GM23338 (cell line): ENCODE measurements at regions not wholly inside any gene's neighbourhood (a gene's known extent, or its start where the extent isn't known, plus 50 kb on each side); places are given as distances from the start of the nearest gene placed in this dataset.

Experiments used
- ATAC-seq: fragments of 200-7000 bp; cut with Tn5 transposase; 3 replicates; pipeline ENCODE4 v1.9.1; 2020
- DNase-seq: peaks from one replicate; pipeline ENCODE4 v3.0.0-alpha.2; 2015; ENCODE audit warnings: low spot score
- H2AFZ ChIP-seq: fragments of 200-600 bp; sonication (generic); 2 replicates; pipeline ENCODE4 v1.8.0; 2016; ENCODE audit warnings: antibody characterized with exemption, mild to moderate bottlenecking, moderate library complexity
- H3F3A ChIP-seq: fragments of 200-600 bp; sonication (generic); replicated peaks from 2 replicates; pipeline ENCODE4 v1.8.0; 2017; ENCODE audit warnings: antibody characterized with exemption, mixed run types, low read depth
- H3K27ac ChIP-seq: fragments of 200-600 bp; sonication (generic); 2 replicates; pipeline ENCODE4 v1.6.1; 2016; ENCODE audit warnings: low read depth
- H3K27me3 ChIP-seq: fragments of 200-600 bp; sonication (generic); 2 replicates; pipeline ENCODE4 v1.8.0; 2016; ENCODE audit warnings: mild to moderate bottlenecking, mixed run types, moderate library complexity; ENCODE audit not compliant: insufficient read depth
- H3K36me3 ChIP-seq: fragments of 200-600 bp; sonication (generic); 2 replicates; pipeline ENCODE4 v1.8.0; 2016; ENCODE audit warnings: mild to moderate bottlenecking; ENCODE audit not compliant: insufficient read depth
- H3K4me1 ChIP-seq: fragments of 200-600 bp; sonication (generic); 2 replicates; pipeline ENCODE4 v1.8.0; 2016; ENCODE audit warnings: mild to moderate bottlenecking, moderate library complexity; ENCODE audit not compliant: insufficient read depth
- H3K4me2 ChIP-seq: fragments of 200-600 bp; sonication (generic); 2 replicates; pipeline ENCODE4 v1.7.1; 2017; ENCODE audit warnings: mixed run types
- H3K4me3 ChIP-seq: fragments of 200-600 bp; sonication (generic); 2 replicates; pipeline ENCODE4 v1.6.1; 2016; ENCODE audit warnings: mixed run types
- H3K79me2 ChIP-seq: fragments of 200-600 bp; sonication (generic); replicated peaks from 2 replicates; pipeline ENCODE4 v1.8.0; 2017; ENCODE audit warnings: mild to moderate bottlenecking; ENCODE audit not compliant: insufficient read depth
- H3K9me2 ChIP-seq: fragments of 200-600 bp; sonication (generic); 2 replicates; pipeline ENCODE4 v1.8.0; 2017; ENCODE audit not compliant: insufficient read depth
- H4K20me1 ChIP-seq: fragments of 200-600 bp; sonication (generic); replicated peaks from 2 replicates; pipeline ENCODE4 v1.8.0; 2017; ENCODE audit warnings: mild to moderate bottlenecking; ENCODE audit not compliant: insufficient read depth
- H3K27ac Mint-ChIP-seq: 2 replicates; pipeline ENCODE4 v1.8.0; 2020; ENCODE audit warnings: inconsistent platforms, mild to moderate bottlenecking, moderate library complexity, mixed read lengths
- H3K27me3 Mint-ChIP-seq: 3 replicates; pipeline ENCODE4 v1.8.0; 2022; ENCODE audit warnings: low read depth, mild to moderate bottlenecking, moderate library complexity, mixed read lengths, inconsistent platforms; ENCODE audit not compliant: insufficient read depth, poor library complexity
- H3K36me3 Mint-ChIP-seq: 3 replicates; pipeline ENCODE4 v1.8.0; 2021; ENCODE audit warnings: low read depth, mild to moderate bottlenecking, inconsistent platforms, moderate library complexity, mixed read lengths
- H3K4me1 Mint-ChIP-seq: 3 replicates; pipeline ENCODE4 v1.8.0; 2020; ENCODE audit warnings: mild to moderate bottlenecking, inconsistent platforms, mixed read lengths
- H3K4me3 Mint-ChIP-seq: 3 replicates; pipeline ENCODE4 v1.8.0; 2021; ENCODE audit warnings: moderate library complexity, mild to moderate bottlenecking, inconsistent platforms, mixed read lengths
- H3K9me3 Mint-ChIP-seq: 3 replicates; pipeline ENCODE4 v1.8.0; 2020; ENCODE audit warnings: moderate library complexity, mild to moderate bottlenecking, inconsistent platforms, mixed read lengths
- CREB1 ChIP-seq: fragments of 250-450 bp; sonication (Bioruptor Pico); IDR thresholded peaks from 2 replicates; pipeline ENCODE4 v1.5.0; 2020; ENCODE audit warnings: low read depth, mild to moderate bottlenecking, moderate library complexity
- EZH2 ChIP-seq: fragments of 200-600 bp; sonication (generic); IDR thresholded peaks from one replicate; pipeline ENCODE4 v1.8.0; 2017; ENCODE audit warnings: antibody characterized with exemption, mild to moderate bottlenecking, low read depth; ENCODE audit not compliant: unreplicated experiment
- EZH2phosphoT487 ChIP-seq: fragments of 200-600 bp; sonication (generic); IDR thresholded peaks from one replicate; pipeline ENCODE4 v1.8.1; 2018; ENCODE audit warnings: antibody characterized with exemption; ENCODE audit not compliant: unreplicated experiment
- JUNB ChIP-seq: IDR thresholded peaks from one replicate; pipeline ENCODE4 v1.6.1; 2016; ENCODE audit warnings: antibody characterized with exemption; ENCODE audit not compliant: unreplicated experiment
- NANOG ChIP-seq: IDR thresholded peaks from 2 replicates; pipeline ENCODE4 v1.6.1; 2016; ENCODE audit warnings: antibody characterized with exemption, borderline replicate concordance
- POLR2AphosphoS5 ChIP-seq: IDR thresholded peaks from 2 replicates; pipeline ENCODE4 v1.6.1; 2016; ENCODE audit warnings: antibody characterized with exemption, low read depth
- ZNF114 ChIP-seq: fragments of 250-450 bp; sonication (Bioruptor Pico); IDR thresholded peaks from 2 replicates; pipeline ENCODE4 v1.5.0; 2020; ENCODE audit warnings: mild to moderate bottlenecking, moderate library complexity
- ZNF331 ChIP-seq: fragments of 250-450 bp; sonication (Bioruptor Pico); IDR thresholded peaks from 2 replicates; pipeline ENCODE4 v1.5.0; 2020; ENCODE audit warnings: low read depth, mild to moderate bottlenecking, moderate library complexity
- TF ChIP-seq, protein P1 (sequence below): fragments of 250-450 bp; sonication (Bioruptor Pico); IDR thresholded peaks from 2 replicates; pipeline ENCODE4 v1.5.0; 2020; ENCODE audit warnings: mild to moderate bottlenecking, moderate library complexity
- TF ChIP-seq, protein P2 (sequence below): IDR thresholded peaks from 2 replicates; pipeline ENCODE4 v1.6.1; 2016; ENCODE audit warnings: antibody characterized with exemption
- TF ChIP-seq, protein P3 (sequence below), 2 experiments: fragments of 200-600 bp in 1 of 2; sonication (generic) in 1 of 2; conservative IDR thresholded peaks; 2 replicates each; pipeline versions ENCODE4 v1.5.1 to v1.6.1; 2016 to 2017; ENCODE audit warnings: antibody characterized with exemption in 2 of 2, low read depth in 2 of 2, mild to moderate bottlenecking in 2 of 2, moderate library complexity in 1 of 2
- TF ChIP-seq, protein P4 (sequence below): IDR thresholded peaks from one replicate; pipeline ENCODE4 v1.6.1; 2018; ENCODE audit warnings: antibody characterized with exemption; ENCODE audit not compliant: unreplicated experiment

DNA sequence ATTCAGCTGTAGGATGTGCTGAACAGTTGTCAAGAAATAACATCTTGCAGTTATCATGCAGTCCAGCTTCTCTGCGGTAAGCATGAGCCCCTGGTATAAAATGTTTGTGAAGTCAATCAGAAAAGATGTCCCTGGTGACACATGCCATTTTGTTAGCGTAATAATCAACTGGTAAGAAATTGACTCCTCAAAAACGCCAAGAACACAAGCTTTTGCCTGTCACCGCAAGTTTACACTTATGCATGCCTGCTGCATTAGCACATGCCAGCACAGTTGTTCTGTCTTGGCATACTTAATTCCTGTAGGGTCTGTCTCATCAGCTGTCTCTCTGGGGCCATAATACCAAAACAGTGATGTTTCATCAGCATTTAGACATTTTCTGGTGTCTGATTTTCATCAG lies 524.8 kb upstream of the DSEL start:
- Mint-ChIP-seq H3K27ac (no peak overlapping the region), H3K4me1 (no peaks in the 10 kb centered on the region), H3K9me3 (no peaks in the 10 kb centered on the region), H3K27me3 (peaks cover 2% of the 10 kb centered on the region), H3K4me3 (no peak overlapping the region), H3K36me3 (no peaks in the 10 kb centered on the region)
- Histone ChIP-seq H2AFZ (no peak overlapping the region), H3K27ac (no peak overlapping the region), H3K4me2 (no peak overlapping the region), H3K79me2 (no peaks in the 10 kb centered on the region), H3K36me3 (no peaks in the 10 kb centered on the region), H3K9me2 (no peaks in the 10 kb centered on the region), H3K4me3 (no peak overlapping the region), H3K27me3 (no peaks in the 10 kb centered on the region), H3F3A (no peaks in the 10 kb centered on the region), H4K20me1 (no peaks in the 10 kb centered on the region), H3K4me1 (no peaks in the 10 kb centered on the region)
- DNase-seq = no peak
- TF ChIP-seq, protein P1, sequence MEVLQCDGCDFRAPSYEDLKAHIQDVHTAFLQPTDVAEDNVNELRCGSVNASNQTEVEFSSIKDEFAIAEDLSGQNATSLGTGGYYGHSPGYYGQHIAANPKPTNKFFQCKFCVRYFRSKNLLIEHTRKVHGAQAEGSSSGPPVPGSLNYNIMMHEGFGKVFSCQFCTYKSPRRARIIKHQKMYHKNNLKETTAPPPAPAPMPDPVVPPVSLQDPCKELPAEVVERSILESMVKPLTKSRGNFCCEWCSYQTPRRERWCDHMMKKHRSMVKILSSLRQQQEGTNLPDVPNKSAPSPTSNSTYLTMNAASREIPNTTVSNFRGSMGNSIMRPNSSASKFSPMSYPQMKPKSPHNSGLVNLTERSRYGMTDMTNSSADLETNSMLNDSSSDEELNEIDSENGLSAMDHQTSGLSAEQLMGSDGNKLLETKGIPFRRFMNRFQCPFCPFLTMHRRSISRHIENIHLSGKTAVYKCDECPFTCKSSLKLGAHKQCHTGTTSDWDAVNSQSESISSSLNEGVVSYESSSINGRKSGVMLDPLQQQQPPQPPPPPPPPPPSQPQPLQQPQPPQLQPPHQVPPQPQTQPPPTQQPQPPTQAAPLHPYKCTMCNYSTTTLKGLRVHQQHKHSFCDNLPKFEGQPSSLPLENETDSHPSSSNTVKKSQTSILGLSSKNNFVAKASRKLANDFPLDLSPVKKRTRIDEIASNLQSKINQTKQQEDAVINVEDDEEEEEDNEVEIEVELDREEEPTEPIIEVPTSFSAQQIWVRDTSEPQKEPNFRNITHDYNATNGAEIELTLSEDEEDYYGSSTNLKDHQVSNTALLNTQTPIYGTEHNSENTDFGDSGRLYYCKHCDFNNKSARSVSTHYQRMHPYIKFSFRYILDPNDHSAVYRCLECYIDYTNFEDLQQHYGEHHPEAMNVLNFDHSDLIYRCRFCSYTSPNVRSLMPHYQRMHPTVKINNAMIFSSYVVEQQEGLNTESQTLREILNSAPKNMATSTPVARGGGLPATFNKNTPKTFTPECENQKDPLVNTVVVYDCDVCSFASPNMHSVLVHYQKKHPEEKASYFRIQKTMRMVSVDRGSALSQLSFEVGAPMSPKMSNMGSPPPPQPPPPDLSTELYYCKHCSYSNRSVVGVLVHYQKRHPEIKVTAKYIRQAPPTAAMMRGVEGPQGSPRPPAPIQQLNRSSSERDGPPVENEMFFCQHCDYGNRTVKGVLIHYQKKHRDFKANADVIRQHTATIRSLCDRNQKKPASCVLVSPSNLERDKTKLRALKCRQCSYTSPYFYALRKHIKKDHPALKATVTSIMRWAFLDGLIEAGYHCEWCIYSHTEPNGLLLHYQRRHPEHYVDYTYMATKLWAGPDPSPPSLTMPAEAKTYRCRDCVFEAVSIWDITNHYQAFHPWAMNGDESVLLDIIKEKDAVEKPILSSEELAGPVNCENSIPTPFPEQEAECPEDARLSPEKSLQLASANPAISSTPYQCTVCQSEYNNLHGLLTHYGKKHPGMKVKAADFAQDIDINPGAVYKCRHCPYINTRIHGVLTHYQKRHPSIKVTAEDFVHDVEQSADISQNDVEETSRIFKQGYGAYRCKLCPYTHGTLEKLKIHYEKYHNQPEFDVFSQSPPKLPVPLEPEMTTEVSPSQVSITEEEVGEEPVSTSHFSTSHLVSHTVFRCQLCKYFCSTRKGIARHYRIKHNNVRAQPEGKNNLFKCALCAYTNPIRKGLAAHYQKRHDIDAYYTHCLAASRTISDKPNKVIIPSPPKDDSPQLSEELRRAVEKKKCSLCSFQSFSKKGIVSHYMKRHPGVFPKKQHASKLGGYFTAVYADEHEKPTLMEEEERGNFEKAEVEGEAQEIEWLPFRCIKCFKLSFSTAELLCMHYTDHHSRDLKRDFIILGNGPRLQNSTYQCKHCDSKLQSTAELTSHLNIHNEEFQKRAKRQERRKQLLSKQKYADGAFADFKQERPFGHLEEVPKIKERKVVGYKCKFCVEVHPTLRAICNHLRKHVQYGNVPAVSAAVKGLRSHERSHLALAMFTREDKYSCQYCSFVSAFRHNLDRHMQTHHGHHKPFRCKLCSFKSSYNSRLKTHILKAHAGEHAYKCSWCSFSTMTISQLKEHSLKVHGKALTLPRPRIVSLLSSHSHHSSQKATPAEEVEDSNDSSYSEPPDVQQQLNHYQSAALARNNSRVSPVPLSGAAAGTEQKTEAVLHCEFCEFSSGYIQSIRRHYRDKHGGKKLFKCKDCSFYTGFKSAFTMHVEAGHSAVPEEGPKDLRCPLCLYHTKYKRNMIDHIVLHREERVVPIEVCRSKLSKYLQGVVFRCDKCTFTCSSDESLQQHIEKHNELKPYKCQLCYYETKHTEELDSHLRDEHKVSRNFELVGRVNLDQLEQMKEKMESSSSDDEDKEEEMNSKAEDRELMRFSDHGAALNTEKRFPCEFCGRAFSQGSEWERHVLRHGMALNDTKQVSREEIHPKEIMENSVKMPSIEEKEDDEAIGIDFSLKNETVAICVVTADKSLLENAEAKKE (CRISPR knock-in tag) = no peak
- TF ChIP-seq, protein P2, sequence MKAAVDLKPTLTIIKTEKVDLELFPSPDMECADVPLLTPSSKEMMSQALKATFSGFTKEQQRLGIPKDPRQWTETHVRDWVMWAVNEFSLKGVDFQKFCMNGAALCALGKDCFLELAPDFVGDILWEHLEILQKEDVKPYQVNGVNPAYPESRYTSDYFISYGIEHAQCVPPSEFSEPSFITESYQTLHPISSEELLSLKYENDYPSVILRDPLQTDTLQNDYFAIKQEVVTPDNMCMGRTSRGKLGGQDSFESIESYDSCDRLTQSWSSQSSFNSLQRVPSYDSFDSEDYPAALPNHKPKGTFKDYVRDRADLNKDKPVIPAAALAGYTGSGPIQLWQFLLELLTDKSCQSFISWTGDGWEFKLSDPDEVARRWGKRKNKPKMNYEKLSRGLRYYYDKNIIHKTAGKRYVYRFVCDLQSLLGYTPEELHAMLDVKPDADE = no peak
- TF ChIP-seq EZH2phosphoT487 (no peak), ZNF114 (no peak), CREB1 (CRISPR knock-in tag) (no peak), EZH2 (no peak), POLR2AphosphoS5 (no peak), ZNF331 (no peak), JUNB (no peak), NANOG (no peak)
- TF ChIP-seq, protein P3, sequence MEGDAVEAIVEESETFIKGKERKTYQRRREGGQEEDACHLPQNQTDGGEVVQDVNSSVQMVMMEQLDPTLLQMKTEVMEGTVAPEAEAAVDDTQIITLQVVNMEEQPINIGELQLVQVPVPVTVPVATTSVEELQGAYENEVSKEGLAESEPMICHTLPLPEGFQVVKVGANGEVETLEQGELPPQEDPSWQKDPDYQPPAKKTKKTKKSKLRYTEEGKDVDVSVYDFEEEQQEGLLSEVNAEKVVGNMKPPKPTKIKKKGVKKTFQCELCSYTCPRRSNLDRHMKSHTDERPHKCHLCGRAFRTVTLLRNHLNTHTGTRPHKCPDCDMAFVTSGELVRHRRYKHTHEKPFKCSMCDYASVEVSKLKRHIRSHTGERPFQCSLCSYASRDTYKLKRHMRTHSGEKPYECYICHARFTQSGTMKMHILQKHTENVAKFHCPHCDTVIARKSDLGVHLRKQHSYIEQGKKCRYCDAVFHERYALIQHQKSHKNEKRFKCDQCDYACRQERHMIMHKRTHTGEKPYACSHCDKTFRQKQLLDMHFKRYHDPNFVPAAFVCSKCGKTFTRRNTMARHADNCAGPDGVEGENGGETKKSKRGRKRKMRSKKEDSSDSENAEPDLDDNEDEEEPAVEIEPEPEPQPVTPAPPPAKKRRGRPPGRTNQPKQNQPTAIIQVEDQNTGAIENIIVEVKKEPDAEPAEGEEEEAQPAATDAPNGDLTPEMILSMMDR (conservative IDR thresholded peaks at IDR 0.05; ENCODE audit: low read depth in 2 of 2) = no peak
- TF ChIP-seq, protein P4, sequence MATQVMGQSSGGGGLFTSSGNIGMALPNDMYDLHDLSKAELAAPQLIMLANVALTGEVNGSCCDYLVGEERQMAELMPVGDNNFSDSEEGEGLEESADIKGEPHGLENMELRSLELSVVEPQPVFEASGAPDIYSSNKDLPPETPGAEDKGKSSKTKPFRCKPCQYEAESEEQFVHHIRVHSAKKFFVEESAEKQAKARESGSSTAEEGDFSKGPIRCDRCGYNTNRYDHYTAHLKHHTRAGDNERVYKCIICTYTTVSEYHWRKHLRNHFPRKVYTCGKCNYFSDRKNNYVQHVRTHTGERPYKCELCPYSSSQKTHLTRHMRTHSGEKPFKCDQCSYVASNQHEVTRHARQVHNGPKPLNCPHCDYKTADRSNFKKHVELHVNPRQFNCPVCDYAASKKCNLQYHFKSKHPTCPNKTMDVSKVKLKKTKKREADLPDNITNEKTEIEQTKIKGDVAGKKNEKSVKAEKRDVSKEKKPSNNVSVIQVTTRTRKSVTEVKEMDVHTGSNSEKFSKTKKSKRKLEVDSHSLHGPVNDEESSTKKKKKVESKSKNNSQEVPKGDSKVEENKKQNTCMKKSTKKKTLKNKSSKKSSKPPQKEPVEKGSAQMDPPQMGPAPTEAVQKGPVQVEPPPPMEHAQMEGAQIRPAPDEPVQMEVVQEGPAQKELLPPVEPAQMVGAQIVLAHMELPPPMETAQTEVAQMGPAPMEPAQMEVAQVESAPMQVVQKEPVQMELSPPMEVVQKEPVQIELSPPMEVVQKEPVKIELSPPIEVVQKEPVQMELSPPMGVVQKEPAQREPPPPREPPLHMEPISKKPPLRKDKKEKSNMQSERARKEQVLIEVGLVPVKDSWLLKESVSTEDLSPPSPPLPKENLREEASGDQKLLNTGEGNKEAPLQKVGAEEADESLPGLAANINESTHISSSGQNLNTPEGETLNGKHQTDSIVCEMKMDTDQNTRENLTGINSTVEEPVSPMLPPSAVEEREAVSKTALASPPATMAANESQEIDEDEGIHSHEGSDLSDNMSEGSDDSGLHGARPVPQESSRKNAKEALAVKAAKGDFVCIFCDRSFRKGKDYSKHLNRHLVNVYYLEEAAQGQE = no peak
- ATAC-seq = no peak
